ENCODE measurements at regions not wholly inside any gene's neighbourhood (a gene's known extent, or its start where the extent isn't known, plus 50 kb on each side); places are given as distances from the start of the nearest gene placed in this dataset.

GRCh38 chr4:34178476-34178875 is 2065.8 kb downstream of the ARAP2 start:
- no peaks in the 10 kb centered on the region for H3K23me2 ChIP-seq (ENCODE audit: insufficient read length, low read depth, low read length, poor library complexity, severe bottlenecking)
- no peak overlapping the region for H3K4me3 Mint-ChIP-seq
- H3K36me3 Mint-ChIP-seq (ENCODE audit: insufficient read depth in 1 of 3, low read depth in 3 of 3), result peaks cover 0 to 12% (median 4%) of the 10 kb centered on the region in 3 experiments; a peak in 3 of 7 replicates
- H3T11ph ChIP-seq (ENCODE audit: low read length), result no peak overlapping the region
- no peak overlapping the region for H2BK15ac ChIP-seq (ENCODE audit: low read depth, low read length)
- no peak overlapping the region for H3K27ac ChIP-seq (ENCODE audit: insufficient read length, low read depth, low read length)
- no peak overlapping the region for H3K56ac ChIP-seq (ENCODE audit: insufficient read length, low read depth, low read length)
- no peak overlapping the region for H3K4ac ChIP-seq (ENCODE audit: low read depth, low read length)
- no peak overlapping the region for H3K14ac ChIP-seq (ENCODE audit: insufficient read depth, low read length)
- H3K79me1 ChIP-seq (ENCODE audit: insufficient read depth, low read depth, low read length, poor library complexity, severe bottlenecking), result no peaks in the 10 kb centered on the region
- H3K18ac ChIP-seq (ENCODE audit: insufficient read length, low read depth, low read length), result no peak overlapping the region
- TF ChIP-seq CTCF (conservative IDR thresholded peaks at IDR 0.05), result no peak
- no peak for DNase-seq
- no peak overlapping the region for H2BK5ac ChIP-seq (ENCODE audit: insufficient read length, low read length)
- H3K27ac Mint-ChIP-seq, result no peak overlapping the region
- no peaks in the 10 kb centered on the region for H3K9me3 ChIP-seq (ENCODE audit: control insufficient read depth, low read depth, low read length)
- H4K8ac ChIP-seq (replicated peaks; ENCODE audit: insufficient read length, low read depth, low read length), result no peak overlapping the region
- H4K91ac ChIP-seq (ENCODE audit: insufficient read length, low read depth, low read length), result no peak overlapping the region
- H3K23ac ChIP-seq (ENCODE audit: insufficient read length, low read depth, low read length), result no peak overlapping the region
- H3K4me2 ChIP-seq (ENCODE audit: insufficient read depth, insufficient read length, low read length), result no peak overlapping the region
- no peaks in the 10 kb centered on the region for H4K20me1 ChIP-seq (ENCODE audit: control insufficient read depth, insufficient read depth, insufficient read length)
- no peak overlapping the region for H2BK20ac ChIP-seq (ENCODE audit: low read depth, low read length, poor library complexity, severe bottlenecking)
- no peak overlapping the region for H3K9ac ChIP-seq (ENCODE audit: extremely low read depth, insufficient read length, low read length)
- H2AK5ac ChIP-seq (ENCODE audit: insufficient read length, low read length), result no peak overlapping the region
- H3K9me3 Mint-ChIP-seq, result peaks cover 10 to 21% of the 10 kb centered on the region in 2 experiments; a peak in 3 of 5 replicates
- no peaks in the 10 kb centered on the region for H3K27me3 ChIP-seq (ENCODE audit: insufficient read depth, low read length)
- H2AFZ ChIP-seq (ENCODE audit: low read length), result no peak overlapping the region
- H3K4me1 ChIP-seq (ENCODE audit: insufficient read depth, low read length), result peaks cover 3% of the 10 kb centered on the region; the same call in 1 of the 2 replicates
- H3K79me2 ChIP-seq (ENCODE audit: insufficient read depth, low read length), result no peaks in the 10 kb centered on the region
- no peaks in the 10 kb centered on the region; the same call in 1 of the 2 replicates for H3K27me3 Mint-ChIP-seq (ENCODE audit: low read depth)
- peaks cover 6 to 7% of the 10 kb centered on the region in 2 experiments for H3K4me1 Mint-ChIP-seq
- H4K5ac ChIP-seq (ENCODE audit: insufficient read length, low read depth, low read length), result no peak overlapping the region
- H2BK120ac ChIP-seq (ENCODE audit: low read depth, low read length, poor library complexity, severe bottlenecking), result no peak overlapping the region
- H2BK12ac ChIP-seq (ENCODE audit: insufficient read length, low read depth, low read length), result no peak overlapping the region

Data from H9 (cell line).